Type B pancreatic cell (in vitro differentiated cells): ENCODE measurements at regions not wholly inside any gene's neighbourhood (a gene's known extent, or its start where the extent isn't known, plus 50 kb on each side); places are given as distances from the start of the nearest gene placed in this dataset.

Experiments used
- DNase-seq: peaks from one replicate; pipeline ENCODE4 v3.0.0; 2021; ENCODE audit warnings: mixed read lengths; ENCODE audit not compliant: unreplicated experiment; ENCODE audit errors: extremely low spot score
- H3K27ac Mint-ChIP-seq: 2 replicates; pipeline ENCODE4 v1.8.0; 2021; ENCODE audit warnings: mild to moderate bottlenecking, mixed read lengths
- H3K27me3 Mint-ChIP-seq: 2 replicates; pipeline ENCODE4 v1.8.0; 2021; ENCODE audit warnings: mixed read lengths
- H3K36me3 Mint-ChIP-seq: 2 replicates; pipeline ENCODE4 v1.8.0; 2021; ENCODE audit warnings: mixed read lengths
- H3K4me1 Mint-ChIP-seq: one replicate; pipeline ENCODE4 v1.8.0; 2021; ENCODE audit warnings: mixed read lengths; ENCODE audit not compliant: unreplicated experiment
- H3K4me3 Mint-ChIP-seq: 2 replicates; pipeline ENCODE4 v1.8.0; 2021; ENCODE audit warnings: mild to moderate bottlenecking, mixed read lengths
- H3K9me3 Mint-ChIP-seq: 2 replicates; pipeline ENCODE4 v1.8.0; 2021; ENCODE audit warnings: mixed read lengths
- CTCF ChIP-seq: fragments of 200-600 bp; sonication (generic); conservative IDR thresholded peaks from 2 replicates; pipeline ENCODE4 v1.5.0; 2021; ENCODE audit warnings: antibody characterized with exemption, mild to moderate bottlenecking

DNA sequence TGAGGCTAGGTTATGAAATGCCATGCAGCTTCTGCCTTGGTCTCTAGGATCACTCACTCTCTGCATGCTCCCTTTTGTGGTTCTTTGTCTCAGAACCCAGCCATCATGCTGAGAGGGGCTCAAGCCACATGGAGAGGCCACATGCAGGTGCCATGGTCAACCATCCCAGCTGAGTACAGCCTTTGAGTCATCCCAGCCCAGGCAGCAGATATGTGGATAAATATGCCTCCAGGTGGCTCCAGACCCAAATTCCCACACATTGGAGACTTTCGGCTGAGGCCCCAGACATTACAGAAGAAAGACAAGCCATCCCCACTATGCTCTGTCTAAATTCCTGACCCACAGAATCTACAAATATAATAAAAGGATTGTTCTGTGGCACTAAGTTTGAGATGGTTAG is 102.0 kb downstream of the LHX9 start:
- Mint-ChIP-seq H3K4me1 (no peaks in the 10 kb centered on the region), H3K27me3 (peaks cover 6% of the 10 kb centered on the region), H3K27ac (peak overlapping the region; percentile 4), H3K36me3 (no peaks in the 10 kb centered on the region), H3K9me3 (peaks cover 8% of the 10 kb centered on the region), H3K4me3 (no peak overlapping the region)
- TF ChIP-seq CTCF, result no peak
- no peak for DNase-seq

DNA sequence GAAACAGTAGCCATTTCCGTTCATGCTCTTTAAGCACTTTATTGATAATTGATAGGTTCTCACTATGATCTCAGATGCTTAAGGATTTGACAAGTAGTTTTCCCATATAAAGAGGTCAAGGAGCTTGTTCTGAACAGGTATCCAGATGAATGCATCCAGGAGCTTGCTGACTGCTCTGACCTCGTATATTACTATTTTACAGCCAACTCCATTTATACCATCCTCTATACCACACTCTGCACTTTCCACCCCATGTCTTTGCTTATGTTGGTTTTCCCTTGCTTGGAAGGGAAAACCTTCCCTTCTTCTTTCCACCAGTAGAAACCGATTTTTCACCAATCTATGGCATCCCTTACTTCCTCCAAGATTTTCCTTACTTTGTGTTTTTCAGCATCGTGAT is 107.2 kb downstream of the LHX9 start:
- Mint-ChIP-seq H3K4me1 (no peaks in the 10 kb centered on the region), H3K36me3 (no peaks in the 10 kb centered on the region), H3K4me3 (no peak overlapping the region), H3K27ac (no peak overlapping the region), H3K9me3 (peaks cover 4% of the 10 kb centered on the region), H3K27me3 (peaks cover 3% of the 10 kb centered on the region)
- TF ChIP-seq CTCF, result no peak
- no peak for DNase-seq

- Mint-ChIP-seq H3K4me3 (no peak overlapping the region), H3K36me3 (no peaks in the 10 kb centered on the region), H3K27ac (no peak overlapping the region), H3K4me1 (no peaks in the 10 kb centered on the region), H3K27me3 (peaks cover under 1% of the 10 kb centered on the region), H3K9me3 (peaks cover 1% of the 10 kb centered on the region)
- DNase-seq, result no peak
- no peak for TF ChIP-seq CTCF
Measured at GRCh38 chr1:198024782-198025181, 107.6 kb downstream of the LHX9 start.

DNA sequence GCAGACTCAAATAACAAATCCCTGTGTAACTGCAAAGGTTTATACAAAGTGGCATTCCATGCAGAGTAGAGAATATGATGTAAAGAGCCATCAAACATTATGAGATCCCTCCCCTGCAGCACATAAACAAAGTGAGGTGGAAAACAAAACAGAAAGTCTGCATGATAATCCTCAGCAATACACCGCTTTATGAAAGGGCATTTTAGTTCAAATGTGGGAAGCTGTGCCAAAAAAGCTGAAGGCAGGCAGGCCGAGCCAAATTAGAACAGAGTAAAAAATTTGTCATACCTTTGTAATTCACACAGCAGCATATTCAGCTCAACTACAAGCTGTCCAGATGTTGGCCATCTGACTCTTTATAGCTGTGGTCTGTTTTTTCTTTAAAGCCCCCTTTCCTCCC is 113.5 kb downstream of the LHX9 start:
- TF ChIP-seq CTCF, result no peak
- Mint-ChIP-seq H3K27me3 (peaks cover 3% of the 10 kb centered on the region), H3K36me3 (no peaks in the 10 kb centered on the region), H3K4me3 (no peak overlapping the region), H3K4me1 (peaks cover 7% of the 10 kb centered on the region), H3K27ac (no peak overlapping the region), H3K9me3 (no peaks in the 10 kb centered on the region)
- DNase-seq, result no peak

GRCh38 chr1:198031086-198031485 is 113.9 kb downstream of the LHX9 start:
- Mint-ChIP-seq H3K4me3 (no peak overlapping the region), H3K9me3 (no peaks in the 10 kb centered on the region), H3K36me3 (no peaks in the 10 kb centered on the region), H3K4me1 (peaks cover 7% of the 10 kb centered on the region), H3K27me3 (peaks cover 3% of the 10 kb centered on the region), H3K27ac (no peak overlapping the region)
- no peak for DNase-seq
- no peak for TF ChIP-seq CTCF

DNA sequence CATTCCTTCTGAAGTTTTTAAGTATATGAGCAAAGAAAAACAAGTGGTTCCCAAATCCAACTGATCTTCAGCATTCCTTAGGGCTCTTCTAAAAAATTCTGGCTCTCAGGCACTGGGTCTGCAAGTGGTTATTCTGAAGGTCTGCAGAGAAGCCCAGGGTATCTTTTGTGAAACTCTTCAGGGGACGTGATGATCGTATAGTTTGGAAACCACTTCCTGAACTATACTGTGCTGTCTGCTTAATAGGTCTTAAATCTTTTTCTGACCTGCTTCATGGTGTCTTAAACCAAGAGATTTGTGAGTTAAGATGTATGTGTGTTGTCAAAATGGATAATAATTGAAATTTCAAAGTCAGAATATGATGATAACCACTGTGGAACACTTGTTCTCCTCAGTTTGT is 115.5 kb downstream of the LHX9 start:
- Mint-ChIP-seq H3K27me3 (peaks cover 3% of the 10 kb centered on the region), H3K9me3 (no peaks in the 10 kb centered on the region), H3K36me3 (no peaks in the 10 kb centered on the region), H3K4me1 (peaks cover 7% of the 10 kb centered on the region), H3K27ac (no peak overlapping the region), H3K4me3 (no peak overlapping the region)
- no peak for DNase-seq
- TF ChIP-seq CTCF, result no peak
